HG03135 (cell line): ENCODE measurements at regions not wholly inside any gene's neighbourhood (a gene's known extent, or its start where the extent isn't known, plus 50 kb on each side); places are given as distances from the start of the nearest gene placed in this dataset.
"Not testable (repeated sequence)": the region's sequence is repeated elsewhere in the genome, so short reads cannot be mapped to it uniquely, and the experiment has no call there.

Experiments
- ATAC-seq: cut with Tn5 transposase; IDR thresholded peaks from one replicate; pipeline ENCODE4 v1.9.1; 2021; ENCODE audit warnings: mild to moderate bottlenecking, moderate library complexity; ENCODE audit not compliant: unreplicated experiment

DNA sequence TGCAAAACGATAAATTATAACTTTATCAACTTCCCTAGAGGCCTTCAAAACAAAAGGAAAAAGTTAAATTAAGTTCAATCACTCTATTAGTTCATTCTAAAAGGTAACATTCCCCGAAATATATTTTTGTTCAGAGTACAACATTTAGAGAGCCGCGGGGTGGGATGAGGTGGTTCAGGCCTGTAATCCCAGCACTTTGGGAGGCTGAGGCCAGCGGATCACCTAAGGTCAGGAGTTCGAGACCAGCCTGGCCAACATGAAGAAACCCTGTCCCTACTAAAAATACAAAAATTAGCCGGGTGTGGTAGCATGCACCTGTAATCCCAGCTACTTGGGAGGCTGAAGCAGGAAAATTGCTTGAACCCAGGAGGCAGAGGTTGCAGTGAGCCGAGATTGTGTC is 60.9 kb upstream of the ZNF217 start:
- ATAC-seq: not testable (repeated sequence)

DNA sequence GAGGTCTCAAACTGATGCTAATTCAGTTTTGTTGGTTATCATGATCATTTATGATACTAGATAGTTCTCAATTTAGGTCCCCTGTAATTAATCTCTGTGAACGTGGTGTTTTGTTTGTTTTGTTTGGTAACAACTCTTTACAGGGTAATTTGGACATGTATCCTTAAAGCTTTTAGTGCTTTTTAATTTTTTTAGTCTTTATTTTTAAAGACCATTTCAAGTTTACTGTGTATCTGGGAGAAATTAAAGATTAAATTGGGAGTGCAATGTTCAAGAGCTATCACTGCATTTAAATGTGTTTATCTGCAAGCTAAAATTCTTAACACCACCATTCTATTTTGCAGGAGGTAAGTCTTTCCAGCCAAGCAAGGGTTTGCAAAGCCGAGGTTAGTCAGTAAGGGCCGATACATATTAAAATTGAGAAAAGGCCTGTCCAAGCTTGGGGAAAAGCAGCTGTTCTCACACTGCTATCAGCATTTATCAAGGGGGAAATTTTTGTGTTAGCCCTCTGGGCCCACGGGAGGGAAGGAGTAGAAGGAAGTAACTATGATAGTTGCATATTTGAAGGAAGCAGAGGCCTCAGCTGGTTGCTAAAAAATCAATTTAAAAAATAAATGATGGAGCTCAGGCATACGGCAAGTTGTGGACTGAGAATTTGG is 59.3 kb upstream of the ZNF217 start:
- no peak for ATAC-seq

DNA sequence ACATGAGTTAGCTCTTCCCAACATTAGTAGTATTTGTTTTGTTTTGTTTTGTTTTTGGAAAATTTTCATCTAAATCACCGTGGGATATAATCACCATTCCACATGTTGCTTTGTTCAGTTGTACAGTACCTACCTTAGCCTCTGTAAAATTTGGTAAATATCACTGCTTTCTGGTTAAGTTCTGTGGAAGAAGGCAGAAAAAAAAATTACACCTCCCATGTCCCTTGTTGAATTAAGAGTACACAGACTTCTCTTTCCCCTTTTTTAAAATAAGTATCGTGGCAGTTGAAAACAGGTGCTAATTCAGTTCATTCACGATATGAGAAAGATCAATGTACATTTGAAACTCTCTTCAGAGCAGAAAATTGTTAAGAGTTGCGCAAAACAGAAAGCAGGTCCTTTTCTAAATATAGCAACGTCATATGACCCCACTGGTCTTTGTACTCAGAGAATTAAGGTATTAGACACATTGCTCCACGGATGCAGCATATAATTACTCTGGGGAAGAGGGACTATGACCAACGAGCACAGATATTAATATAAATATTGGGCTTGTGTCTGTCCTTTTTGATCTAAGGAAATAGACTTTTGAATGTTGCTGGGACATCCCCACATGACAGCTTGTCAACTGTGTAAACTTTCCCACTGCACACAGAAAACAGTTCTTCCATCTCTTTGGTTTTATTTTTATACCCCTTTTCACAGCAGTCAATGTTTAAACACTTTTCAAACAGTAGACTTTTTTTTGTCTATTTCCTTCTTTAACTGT is 58.6 kb upstream of the ZNF217 start:
- peak; percentile 67 for ATAC-seq

DNA sequence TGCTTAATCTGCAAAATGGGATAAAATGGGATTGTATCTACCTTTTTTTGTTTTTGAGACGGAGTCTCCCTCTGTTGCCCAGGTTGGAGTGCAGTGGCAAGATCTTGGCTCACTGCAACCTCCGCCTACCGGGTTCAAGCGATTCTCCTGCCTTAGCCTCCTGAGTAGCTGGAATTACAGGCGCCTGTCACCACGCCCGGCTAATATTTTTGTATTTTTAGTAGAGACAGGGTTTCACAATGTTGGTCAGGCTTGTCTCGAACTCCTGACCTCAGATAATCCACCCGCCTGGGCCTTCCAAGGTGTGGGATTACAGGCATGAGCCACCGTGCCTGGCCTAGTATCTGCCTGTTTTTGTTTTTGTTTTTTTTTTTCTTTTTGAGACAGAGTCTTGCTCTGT is 55.9 kb upstream of the ZNF217 start:
- not testable (repeated sequence) for ATAC-seq

DNA sequence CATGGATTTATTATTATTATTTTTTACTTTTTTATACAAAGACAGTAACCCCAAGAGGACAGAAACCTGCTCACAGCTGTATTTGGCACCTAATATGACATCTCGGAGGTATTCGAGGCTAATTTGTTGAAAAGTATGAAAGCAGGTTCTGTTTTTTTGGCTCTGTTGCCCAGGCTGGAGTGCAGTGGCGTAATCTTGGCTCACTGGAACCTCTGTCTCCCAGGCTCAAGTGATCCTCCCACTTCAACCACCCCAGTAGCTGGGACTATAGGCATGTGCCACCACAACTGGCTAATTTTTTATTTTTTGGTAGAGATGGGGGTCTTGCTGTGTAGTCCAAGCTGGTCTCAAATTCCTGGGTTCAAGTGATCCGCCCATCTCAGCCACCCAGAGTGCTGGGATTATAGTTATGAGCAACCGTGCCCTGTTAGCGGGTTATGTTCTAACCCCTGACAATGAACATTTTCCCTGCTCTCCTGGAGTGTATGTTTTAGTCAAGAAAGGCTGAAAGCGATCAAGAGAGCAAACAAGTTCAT is 53.7 kb upstream of the ZNF217 start:
- no peak for ATAC-seq

DNA sequence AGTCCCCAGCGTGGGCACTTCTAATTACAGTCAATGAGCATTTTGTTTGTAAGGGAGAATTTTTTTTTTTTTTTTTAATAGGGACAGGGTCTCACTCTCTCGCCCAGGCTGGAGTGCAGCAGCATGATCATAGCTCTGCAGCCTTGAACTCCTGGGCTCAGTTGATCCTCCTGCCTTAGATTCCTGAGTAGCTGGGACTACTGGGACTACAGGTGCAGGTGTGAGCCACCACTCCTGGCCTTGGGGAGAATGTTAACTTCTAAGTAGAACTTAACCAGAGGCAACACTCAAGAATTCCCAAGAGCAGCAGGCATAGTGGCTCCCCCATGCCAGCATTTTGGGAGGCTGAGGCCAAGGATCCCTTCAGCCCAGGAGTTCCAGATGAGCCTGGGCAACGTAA is 52.9 kb upstream of the ZNF217 start:
- ATAC-seq: no peak

DNA sequence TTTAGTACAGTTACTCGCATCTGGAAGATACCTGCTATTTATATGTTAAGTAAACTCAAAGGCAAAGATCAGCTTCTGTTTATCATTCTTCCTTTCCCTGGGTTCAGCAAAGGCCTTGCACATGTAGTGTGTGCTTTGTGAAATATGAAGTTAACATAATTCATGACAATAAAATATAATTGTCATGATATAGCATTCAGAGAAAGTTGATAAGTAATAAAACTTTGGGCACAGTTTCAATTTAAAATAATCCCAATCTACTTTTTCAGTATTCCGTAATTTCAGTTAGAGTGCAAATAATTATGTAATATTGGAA is 51.9 kb upstream of the ZNF217 start:
- ATAC-seq: no peak

DNA sequence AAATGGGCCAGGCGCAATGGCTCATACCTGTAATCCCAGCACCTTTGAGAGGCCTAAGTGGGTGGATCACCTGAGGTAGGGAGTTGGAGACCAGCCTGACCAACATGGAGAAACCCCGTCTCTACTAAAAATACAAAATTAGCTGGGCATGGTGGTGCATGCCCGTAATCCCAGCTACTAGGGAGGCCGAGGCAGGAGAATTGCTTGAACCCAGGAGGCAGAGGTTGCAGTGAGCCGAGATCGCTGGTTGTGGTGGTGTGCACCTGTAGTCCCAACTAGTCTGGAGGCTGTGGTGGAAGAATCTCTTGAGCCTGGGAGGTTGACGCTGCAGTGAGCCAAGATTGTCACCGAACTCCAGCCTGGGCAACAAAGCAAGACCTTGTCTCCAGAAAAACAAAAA is 50.5 kb upstream of the ZNF217 start:
- not testable (repeated sequence) for ATAC-seq
